HepG2 (cell line): ENCODE measurements at regions not wholly inside any gene's neighbourhood (a gene's known extent, or its start where the extent isn't known, plus 50 kb on each side); places are given as distances from the start of the nearest gene placed in this dataset.

ENCODE experiments used
- BCL3 ChIP-seq: sonication (generic); formaldehyde crosslinking; IDR thresholded peaks from 2 replicates; pipeline ENCODE4 v1.5.1; 2020; ENCODE audit warnings: mild to moderate bottlenecking, missing genetic modification reagents, moderate library complexity
- CTCF ChIP-seq: sonication (generic); formaldehyde crosslinking; IDR thresholded peaks from 2 replicates; pipeline ENCODE4 v1.5.0; 2020; ENCODE audit warnings: mild to moderate bottlenecking, missing genetic modification reagents, moderate library complexity
- ELK4 ChIP-seq: sonication (generic); formaldehyde crosslinking; IDR thresholded peaks from 2 replicates; pipeline ENCODE4 v1.9.0; 2021; ENCODE audit warnings: missing genetic modification reagents, borderline replicate concordance
- ETV6 ChIP-seq: sonication (generic); formaldehyde crosslinking; conservative IDR thresholded peaks from 2 replicates; pipeline ENCODE4 v1.4.0; 2020; ENCODE audit warnings: missing genetic modification reagents
- HNRNPH1 ChIP-seq: fragments of 200-400 bp; formaldehyde crosslinking; optimal IDR thresholded peaks from 2 replicates; pipeline ENCODE3; 2017; ENCODE audit warnings: mild to moderate bottlenecking, low read depth, low read length
- MAZ ChIP-seq, 2 experiments: sonication (generic) in 1 of 2; formaldehyde crosslinking in 1 of 2; IDR thresholded peaks; 2 replicates each; pipeline versions ENCODE4 v1.5.0 to v1.6.1; 2012 to 2020; ENCODE audit warnings: low read depth in 2 of 2, mild to moderate bottlenecking in 2 of 2, borderline replicate concordance in 1 of 2, improper control_type of control experiment in 1 of 2, low read length in 1 of 2, missing genetic modification reagents in 1 of 2, moderate library complexity in 1 of 2
- MEIS2 ChIP-seq: sonication (generic); formaldehyde crosslinking; IDR thresholded peaks from 2 replicates; pipeline ENCODE4 v1.9.0; 2021; ENCODE audit warnings: mild to moderate bottlenecking, missing genetic modification reagents
- MZF1 ChIP-seq: sonication (generic); formaldehyde crosslinking; IDR thresholded peaks from 2 replicates; pipeline ENCODE4 v1.8.1; 2023; ENCODE audit warnings: mild to moderate bottlenecking, missing genetic modification reagents, borderline replicate concordance
- POLR2AphosphoS2 ChIP-seq: IDR thresholded peaks from 2 replicates; pipeline ENCODE4 v1.6.1; 2011; ENCODE audit warnings: low read depth, low read length, improper control_type of control experiment
- RAD21 ChIP-seq: fragments of 450-650 bp; formaldehyde crosslinking; IDR thresholded peaks from 2 replicates; pipeline ENCODE4 v1.5.0; 2020; ENCODE audit warnings: mild to moderate bottlenecking
- ZFP91 ChIP-seq: sonication (generic); formaldehyde crosslinking; IDR thresholded peaks from 2 replicates; pipeline ENCODE4 v1.9.0; 2022; ENCODE audit warnings: missing genetic modification reagents, mild to moderate bottlenecking, borderline replicate concordance
- ZMYM3 ChIP-seq: sonication (generic); formaldehyde crosslinking; IDR thresholded peaks from 2 replicates; pipeline ENCODE4 v1.5.1; 2020; ENCODE audit warnings: mild to moderate bottlenecking, missing genetic modification reagents
- ZNF253 ChIP-seq: sonication (generic); formaldehyde crosslinking; IDR thresholded peaks from 2 replicates; pipeline ENCODE4 v1.8.0; 2022; ENCODE audit warnings: mild to moderate bottlenecking, missing genetic modification reagents, borderline replicate concordance
- ZNF580 ChIP-seq: IDR thresholded peaks from 2 replicates; pipeline ENCODE4 v1.6.1; 2016; ENCODE audit warnings: low read depth, borderline replicate concordance

GRCh38 chr13:18921063-18921462 lies 260.6 kb downstream of the TUBA3C start:
- no peak for TF ChIP-seq MAZ (IDR thresholded peaks at IDR 0.05; ENCODE audit: borderline replicate concordance, low read depth, low read length)
- TF ChIP-seq MAZ (CRISPR knock-in tag; IDR thresholded peaks at IDR 0.05; ENCODE audit: low read depth), result no peak
- TF ChIP-seq MEIS2 (CRISPR knock-in tag), result no peak
- no peak for TF ChIP-seq POLR2AphosphoS2
- no peak for TF ChIP-seq HNRNPH1
- TF ChIP-seq ELK4 (CRISPR knock-in tag), result no peak
- TF ChIP-seq BCL3 (CRISPR knock-in tag), result no peak
- no peak for TF ChIP-seq ZFP91
- TF ChIP-seq MZF1 (CRISPR knock-in tag), result no peak
- no peak for TF ChIP-seq ZNF253 (CRISPR knock-in tag)
- TF ChIP-seq ZMYM3 (CRISPR knock-in tag), result no peak
- no peak for TF ChIP-seq RAD21
- TF ChIP-seq ZNF580 (CRISPR knock-in tag), result no peak
- TF ChIP-seq CTCF (CRISPR knock-in tag), result no peak
- no peak for TF ChIP-seq ETV6 (CRISPR knock-in tag)
